Anterior cingulate cortex (tissue), 58 donors: ENCODE measurements at regions not wholly inside any gene's neighbourhood (a gene's known extent, or its start where the extent isn't known, plus 50 kb on each side); places are given as distances from the start of the nearest gene placed in this dataset.
"Not testable (repeated sequence)": the region's sequence is repeated elsewhere in the genome, so short reads cannot be mapped to it uniquely, and the experiment has no call there.

Source experiments
- DNase-seq, 58 donors: peaks; one replicate each; lab custom pipeline; 2025; lab: John Stamatoyannopoulos, UW

DNA sequence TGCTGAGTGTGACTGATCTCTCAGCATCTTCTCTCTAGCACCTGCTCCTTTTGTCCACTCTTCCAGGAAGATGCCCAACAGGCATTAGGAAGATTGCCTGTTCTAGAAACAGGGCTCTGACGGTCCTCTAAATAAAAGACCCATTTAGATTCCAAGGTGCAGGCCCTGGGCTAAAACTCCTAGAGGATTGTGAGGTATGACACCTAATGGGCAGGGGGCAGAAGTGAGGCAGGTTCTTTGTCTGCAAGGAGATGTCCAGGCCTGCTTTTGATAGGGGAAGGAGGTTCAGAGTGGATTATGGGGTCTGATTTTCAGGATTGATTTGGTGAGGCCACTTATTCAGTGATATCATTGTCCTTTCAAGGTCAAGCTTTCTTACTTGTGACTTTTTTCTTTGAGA, 140.8 kb upstream of the TRPC7 start:
- no peak for DNase-seq

DNA sequence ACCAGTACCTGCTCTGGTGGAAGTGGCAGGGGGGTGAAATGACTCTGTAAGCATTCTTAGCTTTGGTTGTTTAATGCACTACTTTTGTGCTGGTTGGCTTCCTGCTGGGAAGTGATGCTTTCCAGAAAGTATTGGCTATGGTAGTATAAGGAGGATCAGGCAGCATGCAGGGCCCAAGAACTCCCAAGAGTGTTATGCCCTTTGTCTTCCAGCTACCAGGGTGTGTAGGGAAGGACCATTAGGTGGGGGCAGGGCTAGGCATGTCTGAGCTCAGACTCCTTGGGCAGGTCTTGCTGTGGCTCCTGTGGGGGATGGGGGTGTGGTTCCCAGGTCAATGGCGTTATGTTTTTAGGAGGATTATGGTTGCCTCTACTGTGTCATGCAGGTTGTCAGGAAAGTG, 135.8 kb upstream of the TRPC7 start:
- DNase-seq = no peak

DNA sequence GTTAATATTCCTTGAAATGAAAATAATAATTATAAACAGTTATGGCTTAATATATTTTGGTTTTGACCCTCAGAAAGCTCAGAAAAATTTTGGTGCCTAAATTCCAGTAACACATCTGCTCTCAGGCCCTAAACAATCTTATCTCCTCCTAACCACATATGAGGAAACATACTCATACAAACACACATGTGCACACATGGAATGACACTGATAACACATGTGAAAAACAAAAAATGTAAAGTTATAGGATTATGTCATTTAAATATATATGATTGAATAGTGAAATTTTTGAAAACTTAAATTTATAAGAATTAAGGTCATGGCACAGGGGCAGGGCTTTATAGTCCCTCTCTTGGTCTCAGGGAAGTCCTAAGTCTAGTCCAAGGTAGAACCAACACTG, 127.2 kb upstream of the TRPC7 start:
- DNase-seq = no peak

DNA sequence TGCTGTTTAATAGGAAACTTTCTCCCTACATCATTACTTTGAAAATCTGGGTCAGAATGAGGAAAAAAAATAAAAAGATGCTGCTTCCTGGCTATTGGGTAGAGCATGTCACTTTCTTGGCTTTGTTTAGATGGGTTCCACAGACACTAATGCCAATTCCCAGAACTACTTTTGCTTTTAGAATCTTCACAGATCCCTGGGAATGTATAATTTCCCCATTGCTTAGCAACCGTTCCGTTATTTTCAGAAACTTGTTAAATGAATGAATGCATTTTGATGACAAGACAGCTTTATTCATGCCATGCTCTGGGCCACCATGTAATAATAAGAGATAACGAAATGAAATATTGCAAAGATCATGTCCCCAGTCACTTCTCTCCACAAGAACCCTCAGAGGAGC, 126.5 kb upstream of the TRPC7 start:
- no peak for DNase-seq

DNA sequence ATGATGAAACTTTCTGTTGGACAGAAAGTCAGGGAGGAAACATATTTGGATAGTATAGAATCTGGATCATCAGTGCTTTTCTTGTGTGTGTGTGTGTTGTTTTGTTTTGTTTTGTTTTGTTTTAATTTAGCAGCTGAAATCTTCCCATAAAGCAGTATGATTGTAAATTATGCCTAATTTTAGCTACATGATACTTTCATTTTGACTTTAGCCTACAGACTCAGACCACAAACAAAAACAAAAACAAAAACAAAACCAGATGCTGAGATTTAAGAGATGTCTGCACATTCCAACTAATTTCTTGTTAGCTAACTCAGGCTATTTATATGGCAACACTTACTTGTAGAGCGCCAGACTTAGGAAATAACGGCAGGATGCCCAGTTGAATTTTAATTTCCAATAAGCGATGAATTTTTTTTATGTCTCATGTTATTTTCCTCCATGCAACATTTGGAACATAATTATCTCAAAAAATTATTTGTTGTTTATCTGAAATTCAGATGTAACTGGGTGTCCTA, 119.5 kb upstream of the TRPC7 start:
- DNase-seq = no peak

DNA sequence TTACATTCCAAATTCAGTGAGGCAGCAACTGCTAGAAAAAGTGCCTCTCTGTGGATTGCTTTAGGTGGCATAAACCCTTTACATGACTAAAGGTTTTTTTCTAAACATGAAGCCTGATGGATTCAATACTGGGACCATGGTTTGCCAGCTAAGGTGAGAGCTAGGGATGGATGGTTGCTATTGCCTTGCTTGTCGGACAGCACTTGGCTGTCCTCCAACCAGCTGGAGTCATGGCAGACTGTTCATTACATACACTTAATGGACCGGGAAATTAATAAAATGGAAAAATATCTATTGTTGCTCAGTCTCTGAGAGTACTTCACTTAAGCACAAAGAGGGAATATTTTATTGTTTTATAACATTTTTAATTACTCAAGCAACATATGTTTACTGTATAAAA, 116.9 kb upstream of the TRPC7 start:
- no peak for DNase-seq

DNA sequence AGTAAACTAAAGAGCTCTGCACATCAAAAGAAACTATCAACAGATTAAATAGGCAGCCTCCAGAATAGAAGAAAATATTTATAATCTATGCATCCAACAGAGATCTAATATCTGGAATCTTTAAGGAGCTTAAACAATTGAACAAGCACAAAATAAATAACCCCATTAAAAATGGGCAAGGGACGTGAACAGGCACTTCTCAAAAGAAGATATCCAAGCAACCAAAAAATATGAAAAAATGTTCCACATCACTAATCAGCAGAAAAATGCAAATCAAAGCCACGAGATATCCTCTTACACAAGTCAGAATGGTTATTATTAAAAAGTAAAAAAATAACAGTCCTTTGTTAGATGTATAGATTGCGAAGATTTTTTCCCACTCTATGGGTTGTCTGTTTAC, 109.1 kb upstream of the TRPC7 start:
- no peak for DNase-seq

DNA sequence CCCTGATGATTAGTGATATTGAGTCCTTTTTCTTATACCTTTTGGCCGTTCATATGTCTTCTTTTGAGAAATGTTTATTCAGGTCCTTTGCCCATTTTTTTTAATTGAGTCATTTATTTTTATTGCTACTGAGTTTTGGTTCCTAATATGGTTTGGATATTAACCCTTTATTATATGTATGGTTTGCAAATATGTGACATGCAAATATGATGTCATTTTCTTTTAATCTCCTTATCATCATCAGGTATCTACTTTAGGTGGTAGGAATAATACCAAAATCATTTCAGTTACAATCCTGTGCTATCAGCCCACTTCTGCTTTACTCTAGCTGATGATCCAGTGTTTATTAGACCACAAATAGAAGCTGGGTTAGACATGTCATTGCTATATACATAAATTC, 102.3 kb upstream of the TRPC7 start:
- DNase-seq = no peak

DNA sequence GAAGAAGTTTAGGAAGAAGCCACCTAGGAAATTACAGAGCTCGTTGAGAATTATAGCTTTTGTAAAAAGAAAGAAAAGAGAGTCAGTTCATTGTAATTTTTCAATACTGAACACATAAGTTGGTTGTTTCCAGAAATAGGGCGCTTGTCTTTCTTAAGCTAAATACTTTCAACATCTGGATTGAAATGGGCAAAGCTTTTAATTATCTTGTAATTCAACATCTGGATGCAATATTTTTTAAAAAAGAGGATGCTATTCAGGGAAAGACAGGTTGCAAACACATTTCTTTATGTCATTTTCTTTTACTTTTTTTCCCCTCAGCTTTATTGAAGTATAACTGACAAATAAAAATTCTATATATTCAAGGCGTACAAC, 100.7 kb upstream of the TRPC7 start:
- no peak for DNase-seq

DNA sequence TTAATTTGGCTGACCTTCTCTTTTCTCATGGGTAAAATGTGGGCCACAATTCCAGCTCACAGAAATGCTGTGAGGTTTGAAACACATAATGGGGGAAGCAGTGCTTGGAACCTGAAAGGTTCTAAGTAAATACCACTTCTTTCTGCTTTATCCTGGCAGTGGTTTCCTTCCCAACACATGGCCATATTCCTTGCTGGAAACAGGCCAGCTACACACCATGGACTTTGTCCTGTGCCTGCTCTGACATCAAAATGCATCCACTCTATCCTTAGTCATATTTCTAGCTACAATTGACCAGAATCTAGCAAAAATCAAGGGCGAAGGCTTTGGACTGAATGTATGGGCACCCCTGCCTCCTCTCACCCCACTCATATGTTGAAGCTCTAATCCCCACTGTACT, 93.1 kb upstream of the TRPC7 start:
- DNase-seq = no peak

DNA sequence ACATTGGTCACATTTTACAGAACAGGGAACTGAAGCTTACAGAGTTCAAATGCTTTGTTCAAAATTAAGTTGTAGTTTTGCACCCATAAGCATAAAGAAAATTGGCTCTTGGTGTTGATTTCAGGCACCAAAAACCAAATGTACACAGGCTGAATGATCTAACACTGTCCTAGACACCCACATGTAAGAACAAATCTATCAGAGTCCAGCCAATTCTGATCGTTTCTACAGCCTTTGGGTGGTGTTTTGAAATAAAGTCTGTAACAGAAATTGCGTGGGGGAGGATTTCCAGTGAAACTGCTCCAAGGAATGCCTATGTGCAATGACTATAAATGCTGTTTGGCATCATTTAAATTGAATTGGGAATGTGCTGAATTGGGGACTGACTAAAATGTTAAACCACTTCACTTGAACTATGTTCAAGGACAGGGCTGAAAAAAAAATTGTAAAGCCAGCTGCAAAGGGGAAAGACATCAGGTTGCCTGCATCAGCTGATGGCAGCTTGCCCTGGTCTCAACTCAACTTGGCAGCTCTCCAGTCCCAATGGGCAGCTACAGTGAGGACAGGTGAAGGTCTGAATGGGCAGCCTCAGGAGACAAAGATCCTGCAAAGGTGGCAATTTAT, 92.2 kb upstream of the TRPC7 start:
- DNase-seq = peak in 34 of 58 donors; percentile 1 to 66 (median 17)

DNA sequence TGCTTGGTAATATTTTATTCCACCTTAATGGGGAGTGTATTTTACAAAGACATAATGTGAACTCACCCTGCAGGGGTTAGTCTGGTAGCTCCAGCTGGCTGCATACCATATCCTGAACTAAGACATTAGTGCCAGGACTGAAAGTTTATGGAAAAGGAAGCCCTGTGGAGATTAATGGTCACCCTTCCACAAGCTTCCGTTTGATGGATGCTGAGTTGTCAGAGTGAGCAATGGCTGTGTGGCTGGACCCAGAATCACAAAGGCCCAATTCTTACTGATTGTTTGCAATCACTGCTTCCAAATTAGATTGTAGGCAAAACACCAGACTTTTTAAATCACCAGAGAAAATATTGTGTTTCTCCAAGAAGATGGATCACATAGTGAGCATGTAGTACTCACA, 90.1 kb upstream of the TRPC7 start:
- no peak for DNase-seq

DNA sequence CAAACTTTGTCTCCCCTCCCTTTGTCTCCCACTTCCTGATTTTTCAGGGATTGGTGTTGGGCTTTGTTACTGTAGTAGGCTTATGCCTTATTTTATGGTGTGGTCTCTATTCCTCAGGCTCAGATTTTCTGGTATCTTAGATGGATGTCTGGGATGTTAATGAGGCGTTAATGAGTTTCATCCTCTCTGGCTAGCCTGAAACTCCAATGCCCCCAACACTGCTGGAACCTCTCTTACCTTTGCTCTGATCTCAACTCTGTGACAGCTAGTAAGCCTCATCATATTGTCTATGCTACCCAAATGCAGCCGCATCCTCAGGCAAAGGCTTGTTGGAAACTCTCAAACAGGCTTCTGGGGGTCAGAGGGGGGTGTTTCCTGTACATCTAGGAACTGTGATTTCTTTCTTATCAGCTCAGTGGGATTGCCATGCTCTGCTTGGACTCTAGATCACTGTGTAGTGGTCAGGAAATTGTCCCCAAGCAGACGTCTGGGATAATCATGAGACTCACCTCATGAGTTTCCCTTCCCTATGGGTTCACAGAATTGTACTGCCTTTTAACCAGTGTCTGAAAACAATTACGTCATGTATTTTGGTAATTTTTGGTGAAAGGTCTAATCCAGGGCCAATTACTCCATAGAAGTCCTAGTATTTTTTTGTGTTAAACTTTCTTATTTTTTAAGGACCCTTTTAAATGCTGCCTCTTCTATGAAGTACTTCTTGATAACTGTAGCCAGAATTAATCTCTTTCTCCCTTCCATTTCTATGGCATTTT, 88.8 kb upstream of the TRPC7 start:
- no peak for DNase-seq

DNA sequence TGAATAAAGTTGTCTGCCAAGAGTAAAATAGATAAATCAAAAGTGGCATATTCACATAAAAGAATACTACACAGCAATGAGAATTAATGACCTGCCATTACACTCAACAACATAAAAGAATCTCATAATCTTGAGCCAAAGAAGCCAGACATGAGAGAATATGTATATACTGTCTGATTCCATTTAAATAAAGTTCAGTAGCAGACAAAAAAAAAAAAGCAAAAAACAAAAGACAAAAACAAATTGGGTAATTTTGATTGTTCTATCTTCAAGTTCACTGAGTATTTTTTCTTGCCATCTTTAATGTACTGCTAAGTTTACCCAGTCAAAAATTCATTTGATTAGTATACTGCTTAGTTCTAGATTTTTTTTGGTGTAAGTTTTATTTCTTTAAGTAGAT, 87.9 kb upstream of the TRPC7 start:
- DNase-seq = no peak

DNA sequence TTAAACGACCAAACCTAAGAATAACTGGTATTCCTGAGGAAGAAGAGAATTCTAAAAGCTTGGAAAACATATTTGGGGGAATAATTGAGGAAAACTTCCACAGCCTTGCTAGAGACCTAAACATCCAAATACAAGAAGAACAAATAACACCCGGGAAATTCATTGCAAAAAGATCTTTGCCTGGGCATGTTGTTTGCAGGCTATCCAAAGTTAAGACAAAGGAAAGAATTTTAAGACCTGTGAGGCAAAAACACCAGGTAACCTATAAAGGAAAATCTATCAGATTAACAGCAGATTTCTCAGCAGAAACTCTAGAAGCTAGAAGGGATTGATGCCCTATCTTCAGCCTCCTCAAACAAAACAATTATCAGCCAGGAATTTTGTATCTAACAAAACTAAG, 82.2 kb upstream of the TRPC7 start:
- DNase-seq = not testable (repeated sequence)

DNA sequence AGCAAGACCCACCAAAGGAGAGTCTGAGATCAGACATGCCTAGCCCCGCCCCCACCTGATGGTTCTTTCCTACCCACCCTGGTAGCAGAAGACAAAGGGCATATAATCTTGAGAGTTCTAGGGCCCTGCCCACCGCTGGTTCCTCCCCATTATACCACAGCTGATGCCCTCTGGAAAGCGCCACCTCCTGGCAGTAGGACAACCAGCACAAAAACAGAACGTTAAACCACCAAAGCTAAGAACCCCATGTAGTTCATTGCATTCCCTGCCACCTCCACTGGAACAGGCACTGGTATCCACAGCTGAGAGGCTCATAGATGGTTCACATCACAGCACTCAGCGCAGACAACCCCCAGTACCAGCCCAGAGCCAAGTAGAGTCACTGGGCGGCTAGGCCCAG, 81.2 kb upstream of the TRPC7 start:
- DNase-seq = no peak

DNA sequence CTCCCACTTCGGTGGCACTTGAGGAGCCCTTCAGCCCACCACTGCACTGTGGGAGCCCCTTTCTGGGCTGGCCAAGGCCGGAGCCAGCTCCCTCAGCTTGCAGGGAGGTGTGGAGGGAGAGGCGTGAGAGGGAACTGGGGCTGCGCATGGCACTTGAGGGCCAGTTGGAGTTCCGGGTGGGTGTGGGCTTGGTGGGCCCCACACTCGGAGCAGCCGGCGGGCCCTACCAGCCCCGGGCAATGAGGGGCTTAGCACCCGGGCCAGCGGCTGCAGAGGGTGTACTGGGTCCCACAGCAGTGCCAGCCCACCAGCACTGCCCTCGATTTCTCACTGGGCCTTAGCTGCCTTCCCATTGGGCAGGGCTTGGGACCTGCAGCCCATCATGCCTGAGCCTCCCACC, 78.8 kb upstream of the TRPC7 start:
- DNase-seq = not testable (repeated sequence)

DNA sequence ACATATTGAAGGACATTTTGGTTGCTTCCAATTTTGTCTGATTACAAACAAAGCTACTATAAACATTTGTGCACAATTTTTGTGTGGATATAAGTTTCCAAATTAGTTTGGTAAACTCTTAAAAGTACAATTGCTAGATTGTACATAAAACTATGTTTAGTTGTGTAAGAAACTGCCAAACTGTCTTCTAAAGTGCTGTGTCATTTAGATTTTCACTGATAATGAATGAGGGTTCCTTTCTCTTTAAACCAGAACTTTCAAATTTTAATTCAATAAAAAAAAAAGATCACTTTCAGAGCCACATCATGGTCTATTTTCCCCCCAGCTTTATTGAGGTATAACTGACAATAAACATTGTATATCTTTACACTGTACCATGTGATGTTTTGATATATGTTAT, 74.0 kb upstream of the TRPC7 start:
- DNase-seq = no peak

DNA sequence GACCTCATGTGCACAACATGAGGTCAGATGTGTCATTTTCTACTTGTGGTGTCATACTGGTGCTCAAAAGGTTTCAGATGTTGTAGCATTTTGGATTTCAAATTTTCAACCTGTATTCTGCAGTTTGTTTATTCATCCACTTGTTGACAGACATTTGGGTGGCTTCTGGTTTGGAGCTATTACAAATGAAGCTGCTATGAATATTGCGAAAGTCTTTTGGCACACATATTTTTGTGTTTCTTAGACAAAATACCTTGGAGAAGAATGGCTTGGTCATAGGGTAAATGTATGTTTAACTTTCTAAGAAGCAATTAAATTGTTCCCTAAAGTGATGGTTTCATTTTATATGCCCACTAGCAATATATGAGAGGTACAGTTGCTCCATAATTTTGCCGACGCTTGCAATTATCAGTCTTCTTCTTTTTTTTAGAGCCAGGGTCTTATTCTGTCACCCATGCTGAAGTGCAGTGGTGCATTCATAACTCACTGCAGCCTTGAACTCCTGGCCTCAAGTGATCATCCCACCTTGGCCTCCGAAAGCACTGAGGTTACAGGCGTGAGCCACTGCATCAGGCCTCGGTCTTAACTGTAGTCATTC, 70.7 kb upstream of the TRPC7 start:
- no peak for DNase-seq

DNA sequence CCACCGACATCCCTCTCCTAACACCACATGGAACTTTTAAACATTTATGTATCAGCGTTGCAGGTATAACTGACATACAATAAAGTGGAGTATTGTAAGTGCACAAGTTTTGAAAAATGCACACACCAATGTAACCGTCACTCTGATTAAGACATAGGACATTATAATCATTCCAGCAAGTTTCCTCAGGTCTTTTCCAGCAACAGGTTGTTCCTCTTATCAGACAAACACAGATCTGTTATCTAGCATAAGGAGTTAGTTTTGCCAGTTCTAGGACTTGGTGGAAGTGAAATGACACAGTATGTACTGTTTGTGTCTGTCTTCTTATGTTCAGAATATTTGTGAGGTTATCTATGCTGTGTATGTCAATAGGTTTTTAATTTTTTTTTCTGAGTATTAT, 69.5 kb upstream of the TRPC7 start:
- DNase-seq = no peak

DNA sequence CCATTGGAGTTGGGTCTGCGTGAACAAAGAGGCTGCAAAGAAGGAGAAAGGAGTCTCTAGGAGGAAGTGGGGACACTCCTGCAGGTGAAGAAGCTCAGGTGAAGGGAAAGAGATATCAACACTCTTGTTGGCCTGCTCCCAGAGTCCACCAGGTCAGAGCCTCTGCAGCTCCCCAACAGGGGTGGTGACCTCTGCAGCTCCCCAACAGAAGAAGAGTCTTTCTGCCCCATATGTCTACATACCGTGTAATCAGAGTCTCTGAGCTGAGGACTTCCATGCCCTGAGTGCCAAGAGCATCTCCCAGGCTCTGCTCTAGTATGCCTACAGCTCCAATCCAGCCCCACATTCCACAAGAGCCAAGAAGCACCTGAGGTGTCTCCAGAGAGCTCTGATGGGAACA, 67.4 kb upstream of the TRPC7 start:
- DNase-seq = no peak

DNA sequence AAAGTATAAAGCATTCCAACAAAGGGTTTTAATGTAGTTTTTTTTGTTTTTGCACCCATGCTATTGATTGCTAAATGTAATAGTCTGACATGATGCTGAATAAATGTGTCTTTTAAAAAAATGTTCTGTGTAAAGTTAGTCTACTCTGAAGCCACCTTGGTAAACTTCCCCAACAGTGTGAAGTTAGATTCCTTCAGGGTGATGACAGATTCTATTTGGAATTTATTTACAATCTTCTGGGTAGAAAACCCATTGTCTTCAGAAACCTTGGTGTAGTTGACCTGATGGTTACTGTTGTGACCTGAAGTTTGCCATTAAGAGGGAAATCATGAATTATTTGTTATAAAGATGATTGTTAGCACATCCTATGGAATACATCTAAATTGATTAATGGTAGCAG, 64.7 kb upstream of the TRPC7 start:
- DNase-seq = no peak
